NOMO-1 (cell line): ENCODE measurements at regions not wholly inside any gene's neighbourhood (a gene's known extent, or its start where the extent isn't known, plus 50 kb on each side); places are given as distances from the start of the nearest gene placed in this dataset.
"Not testable (repeated sequence)": the region's sequence is repeated elsewhere in the genome, so short reads cannot be mapped to it uniquely, and the experiment has no call there.

Source experiments
- DNase-seq, 2 experiments: peaks; one replicate each; lab custom pipeline; 2025; ENCODE audit not compliant: unreplicated experiment in 2 of 2; lab: John Stamatoyannopoulos, UW

- DNase-seq, result no peak
Measured at GRCh38 chr12:46942579-46942978, 116.8 kb upstream of the SLC38A4 start.

- no peak for DNase-seq
Measured at GRCh38 chr12:46944088-46944487, 118.3 kb upstream of the SLC38A4 start.

- DNase-seq, result no peak
Measured at GRCh38 chr12:46944771-46945170, 119.0 kb upstream of the SLC38A4 start.

- no peak for DNase-seq
Measured at GRCh38 chr12:46945591-46945990, 119.8 kb upstream of the SLC38A4 start.

- no peak for DNase-seq
Measured at GRCh38 chr12:46946137-46946536, 120.3 kb upstream of the SLC38A4 start.

GRCh38 chr12:46948936-46949545 is 123.2 kb upstream of the SLC38A4 start:
- DNase-seq, result no peak

- DNase-seq, result no peak
Measured at GRCh38 chr12:46950094-46950493, 124.3 kb upstream of the SLC38A4 start.

- no peak for DNase-seq
Measured at GRCh38 chr12:46952880-46953483, 126.4 kb upstream of the PCED1B start.

- DNase-seq, result peak; percentile 55 to 59
Measured at GRCh38 chr12:46956451-46957035, 122.9 kb upstream of the PCED1B start.

GRCh38 chr12:46958053-46958452 is 121.4 kb upstream of the PCED1B start:
- no peak for DNase-seq

- DNase-seq, result no peak
Measured at GRCh38 chr12:46958599-46959290, 120.7 kb upstream of the PCED1B start.

GRCh38 chr12:46959502-46959901 is 119.9 kb upstream of the PCED1B start:
- peak; percentile 28 to 64 for DNase-seq

- no peak for DNase-seq
Measured at GRCh38 chr12:46960681-46961080, 118.7 kb upstream of the PCED1B start.

GRCh38 chr12:46963191-46963590 is 116.2 kb upstream of the PCED1B start:
- no peak for DNase-seq

GRCh38 chr12:46963977-46964971 is 115.1 kb upstream of the PCED1B start:
- no peak for DNase-seq

- DNase-seq, result no peak
Measured at GRCh38 chr12:46965137-46965536, 114.3 kb upstream of the PCED1B start.

- DNase-seq, result no peak
Measured at GRCh38 chr12:46965880-46966279, 113.5 kb upstream of the PCED1B start.

- DNase-seq, result no peak
Measured at GRCh38 chr12:46970636-46971035, 108.8 kb upstream of the PCED1B start.

GRCh38 chr12:46973937-46974336 is 105.5 kb upstream of the PCED1B start:
- DNase-seq, result not testable (repeated sequence)

GRCh38 chr12:46977871-46978375 is 101.5 kb upstream of the PCED1B start:
- no peak for DNase-seq
